H9 (cell line): ENCODE measurements at regions not wholly inside any gene's neighbourhood (a gene's known extent, or its start where the extent isn't known, plus 50 kb on each side); places are given as distances from the start of the nearest gene placed in this dataset.

Experiments used
- DNase-seq: peaks from one replicate; pipeline ENCODE4 v3.0.0-alpha.2; 2017
- H2AFZ ChIP-seq: one replicate; pipeline ENCODE4 v1.6.1; 2013; ENCODE audit warnings: mild to moderate bottlenecking, low read length, control low read depth, moderate library complexity
- H2AK5ac ChIP-seq: 2 replicates; pipeline ENCODE4 v1.6.1; 2013; ENCODE audit warnings: low read length, control low read depth, mixed read lengths; ENCODE audit not compliant: insufficient read length
- H2BK120ac ChIP-seq: one replicate; pipeline ENCODE4 v1.6.1; 2013; ENCODE audit warnings: low read depth, mild to moderate bottlenecking, low read length, control low read depth, inconsistent platforms; ENCODE audit not compliant: poor library complexity, severe bottlenecking
- H2BK12ac ChIP-seq: 2 replicates; pipeline ENCODE4 v1.6.1; 2013; ENCODE audit warnings: low read length, control low read depth, mixed read lengths, low read depth; ENCODE audit not compliant: insufficient read length
- H2BK15ac ChIP-seq: 2 replicates; pipeline ENCODE4 v1.6.1; 2013; ENCODE audit warnings: low read depth, low read length, control low read depth
- H2BK20ac ChIP-seq: one replicate; pipeline ENCODE4 v1.6.1; 2013; ENCODE audit warnings: low read depth, mild to moderate bottlenecking, low read length, control low read depth, inconsistent platforms; ENCODE audit not compliant: poor library complexity, severe bottlenecking
- H2BK5ac ChIP-seq: 2 replicates; pipeline ENCODE4 v1.6.1; 2013; ENCODE audit warnings: low read length, control low read depth, mixed read lengths; ENCODE audit not compliant: insufficient read length
- H3K14ac ChIP-seq: 2 replicates; pipeline ENCODE4 v1.6.1; 2013; ENCODE audit warnings: low read length, control low read depth; ENCODE audit not compliant: insufficient read depth
- H3K18ac ChIP-seq: 2 replicates; pipeline ENCODE4 v1.6.1; 2013; ENCODE audit warnings: low read depth, mild to moderate bottlenecking, mixed read lengths, low read length, control low read depth; ENCODE audit not compliant: insufficient read length
- H3K23ac ChIP-seq: 2 replicates; pipeline ENCODE4 v1.6.1; 2013; ENCODE audit warnings: low read length, control low read depth, mixed read lengths, low read depth; ENCODE audit not compliant: insufficient read length
- H3K23me2 ChIP-seq: 2 replicates; pipeline ENCODE4 v1.6.1; 2013; ENCODE audit warnings: low read depth, mild to moderate bottlenecking, mixed read lengths, low read length, control low read depth; ENCODE audit not compliant: insufficient read length, poor library complexity, severe bottlenecking
- H3K27ac ChIP-seq: 2 replicates; pipeline ENCODE4 v1.5.1; 2013; ENCODE audit warnings: low read length, control low read depth, mixed read lengths, low read depth; ENCODE audit not compliant: insufficient read length
- H3K27me3 ChIP-seq: 2 replicates; pipeline ENCODE4 v1.6.1; 2013; ENCODE audit warnings: low read length, control low read depth, inconsistent platforms; ENCODE audit not compliant: insufficient read depth
- H3K4ac ChIP-seq: 2 replicates; pipeline ENCODE4 v1.6.1; 2013; ENCODE audit warnings: low read depth, mild to moderate bottlenecking, control low read depth, inconsistent platforms, low read length, moderate library complexity
- H3K4me1 ChIP-seq: 2 replicates; pipeline ENCODE4 v1.6.1; 2013; ENCODE audit warnings: low read length, control low read depth, inconsistent platforms; ENCODE audit not compliant: insufficient read depth
- H3K4me2 ChIP-seq: 2 replicates; pipeline ENCODE4 v1.6.1; 2013; ENCODE audit warnings: low read length, control low read depth, mixed read lengths; ENCODE audit not compliant: insufficient read length, insufficient read depth
- H3K56ac ChIP-seq: 2 replicates; pipeline ENCODE4 v1.6.1; 2013; ENCODE audit warnings: low read depth, mild to moderate bottlenecking, mixed read lengths, low read length, control low read depth; ENCODE audit not compliant: insufficient read length
- H3K79me1 ChIP-seq: 2 replicates; pipeline ENCODE4 v1.6.1; 2013; ENCODE audit warnings: low read depth, mild to moderate bottlenecking, moderate library complexity, low read length, control low read depth, inconsistent platforms; ENCODE audit not compliant: insufficient read depth, poor library complexity, severe bottlenecking
- H3K79me2 ChIP-seq: 2 replicates; pipeline ENCODE4 v1.6.1; 2013; ENCODE audit warnings: low read length, control low read depth, inconsistent platforms; ENCODE audit not compliant: insufficient read depth
- H3K9ac ChIP-seq: 2 replicates; pipeline ENCODE4 v1.6.1; 2013; ENCODE audit warnings: low read length, control low read depth, mixed read lengths; ENCODE audit not compliant: insufficient read length; ENCODE audit errors: extremely low read depth
- H3K9me3 ChIP-seq: one replicate; pipeline ENCODE4 v1.6.1; 2013; ENCODE audit warnings: low read depth, low read length, inconsistent platforms; ENCODE audit not compliant: control insufficient read depth
- H3T11ph ChIP-seq: one replicate; pipeline ENCODE4 v1.6.1; 2013; ENCODE audit warnings: mild to moderate bottlenecking, low read length, control low read depth, inconsistent platforms
- H4K20me1 ChIP-seq: one replicate; pipeline ENCODE4 v1.6.1; 2013; ENCODE audit not compliant: control insufficient read depth, insufficient read length, insufficient read depth
- H4K5ac ChIP-seq: 2 replicates; pipeline ENCODE4 v1.6.1; 2013; ENCODE audit warnings: low read depth, mild to moderate bottlenecking, mixed read lengths, low read length, control low read depth; ENCODE audit not compliant: insufficient read length
- H4K8ac ChIP-seq: replicated peaks from 2 replicates; pipeline ENCODE4 v1.6.1; 2013; ENCODE audit warnings: low read length, control low read depth, mixed read lengths, low read depth; ENCODE audit not compliant: insufficient read length
- H4K91ac ChIP-seq: 2 replicates; pipeline ENCODE4 v1.6.1; 2013; ENCODE audit warnings: low read depth, mild to moderate bottlenecking, moderate library complexity, mixed read lengths, low read length, control low read depth; ENCODE audit not compliant: insufficient read length
- H3K27ac Mint-ChIP-seq, 3 experiments: 2 replicates in 2 of 3; 3 replicates in 1 of 3; pipeline ENCODE4 v1.8.0; 2020 to 2021; ENCODE audit warnings: mixed read lengths in 3 of 3, mild to moderate bottlenecking in 1 of 3, moderate library complexity in 1 of 3
- H3K27me3 Mint-ChIP-seq: 2 replicates; pipeline ENCODE4 v1.8.0; 2021; ENCODE audit warnings: low read depth, mild to moderate bottlenecking, moderate library complexity, mixed read lengths
- H3K36me3 Mint-ChIP-seq, 3 experiments: 2 replicates in 2 of 3; 3 replicates in 1 of 3; pipeline ENCODE4 v1.8.0; 2020 to 2021; ENCODE audit warnings: low read depth in 3 of 3, mixed read lengths in 3 of 3; ENCODE audit not compliant: insufficient read depth in 1 of 3
- H3K4me1 Mint-ChIP-seq, 2 experiments: 2 replicates each; pipeline ENCODE4 v1.8.0; 2020; ENCODE audit warnings: mixed read lengths in 2 of 2
- H3K4me3 Mint-ChIP-seq, 2 experiments: 2 replicates in 1 of 2; 3 replicates in 1 of 2; pipeline ENCODE4 v1.8.0; 2020 to 2021; ENCODE audit warnings: mild to moderate bottlenecking in 2 of 2, mixed read lengths in 2 of 2, moderate library complexity in 1 of 2
- H3K9me3 Mint-ChIP-seq, 2 experiments: 2 replicates in 1 of 2; 3 replicates in 1 of 2; pipeline ENCODE4 v1.8.0; 2020; ENCODE audit warnings: mild to moderate bottlenecking in 2 of 2, mixed read lengths in 2 of 2, moderate library complexity in 1 of 2
- WGBS: extraction: QIAGEN DNeasy Blood & Tissue Kit; methylation state at CpG from one replicate; pipeline ENCODE4 v1.1.7; 2013; ENCODE audit warnings: missing lambda C conversion rate, low lambda C conversion rate, mixed read lengths; ENCODE audit not compliant: insufficient read length; ENCODE audit errors: extremely low coverage; 5-methylcytosine and 5-hydroxymethylcytosine counted together
- TF ChIP-seq, protein P1 (sequence below): fragments of 200-600 bp; sonication (generic); conservative IDR thresholded peaks from 3 replicates; pipeline ENCODE4 v1.8.0; 2021; ENCODE audit warnings: antibody characterized with exemption, mild to moderate bottlenecking

DNA sequence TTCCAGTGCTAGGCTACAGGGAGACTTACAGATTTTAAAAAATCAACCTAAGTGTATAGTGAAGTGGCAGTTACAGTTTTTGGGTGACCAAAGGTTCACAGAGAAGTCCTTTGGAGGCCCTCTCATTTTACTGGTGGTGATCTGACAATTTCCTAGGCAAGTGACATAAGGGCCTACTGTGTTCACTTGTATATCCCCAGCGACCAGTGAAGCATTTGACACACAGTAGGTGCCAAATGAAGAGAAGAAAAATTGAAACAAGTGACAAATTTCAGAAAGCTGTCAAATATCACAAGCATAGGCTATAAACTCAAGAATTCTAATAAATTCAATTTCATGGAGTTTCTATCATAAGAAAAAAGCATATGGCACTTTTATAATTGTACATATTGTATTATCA is 89.5 kb downstream of the RPL22L1 start:
- peaks cover 0 to 5% of the 10 kb centered on the region in 2 experiments; a peak in 1 of 5 replicates for H3K9me3 Mint-ChIP-seq
- no peak overlapping the region for H2BK20ac ChIP-seq
- no peak overlapping the region for H3K9ac ChIP-seq
- H3K9me3 ChIP-seq = no peaks in the 10 kb centered on the region
- H4K20me1 ChIP-seq = no peaks in the 10 kb centered on the region
- no peak overlapping the region for H3K14ac ChIP-seq
- H4K91ac ChIP-seq = no peak overlapping the region
- H3K36me3 Mint-ChIP-seq = no peaks in the 10 kb centered on the region; a peak in 1 of 7 replicates
- H2BK120ac ChIP-seq = no peak overlapping the region
- no peak overlapping the region for H3K23ac ChIP-seq
- no peaks in the 10 kb centered on the region for H3K79me1 ChIP-seq
- no peak overlapping the region for H3K4me2 ChIP-seq
- no peak overlapping the region for H3K56ac ChIP-seq
- no peaks in the 10 kb centered on the region for H3K23me2 ChIP-seq
- no peak overlapping the region for H2BK5ac ChIP-seq
- DNase-seq = no peak
- no peak overlapping the region for H2BK15ac ChIP-seq
- TF ChIP-seq, protein P1, sequence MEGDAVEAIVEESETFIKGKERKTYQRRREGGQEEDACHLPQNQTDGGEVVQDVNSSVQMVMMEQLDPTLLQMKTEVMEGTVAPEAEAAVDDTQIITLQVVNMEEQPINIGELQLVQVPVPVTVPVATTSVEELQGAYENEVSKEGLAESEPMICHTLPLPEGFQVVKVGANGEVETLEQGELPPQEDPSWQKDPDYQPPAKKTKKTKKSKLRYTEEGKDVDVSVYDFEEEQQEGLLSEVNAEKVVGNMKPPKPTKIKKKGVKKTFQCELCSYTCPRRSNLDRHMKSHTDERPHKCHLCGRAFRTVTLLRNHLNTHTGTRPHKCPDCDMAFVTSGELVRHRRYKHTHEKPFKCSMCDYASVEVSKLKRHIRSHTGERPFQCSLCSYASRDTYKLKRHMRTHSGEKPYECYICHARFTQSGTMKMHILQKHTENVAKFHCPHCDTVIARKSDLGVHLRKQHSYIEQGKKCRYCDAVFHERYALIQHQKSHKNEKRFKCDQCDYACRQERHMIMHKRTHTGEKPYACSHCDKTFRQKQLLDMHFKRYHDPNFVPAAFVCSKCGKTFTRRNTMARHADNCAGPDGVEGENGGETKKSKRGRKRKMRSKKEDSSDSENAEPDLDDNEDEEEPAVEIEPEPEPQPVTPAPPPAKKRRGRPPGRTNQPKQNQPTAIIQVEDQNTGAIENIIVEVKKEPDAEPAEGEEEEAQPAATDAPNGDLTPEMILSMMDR = no peak
- H4K5ac ChIP-seq = no peak overlapping the region
- WGBS = no CpG with 5 or more reads among the region's 1 CpG
- no peak overlapping the region for H2AFZ ChIP-seq
- H4K8ac ChIP-seq = no peak overlapping the region
- no peaks in the 10 kb centered on the region for H3K27me3 ChIP-seq
- H2AK5ac ChIP-seq = no peak overlapping the region
- H3K27ac ChIP-seq = no peak overlapping the region
- H3T11ph ChIP-seq = no peak overlapping the region
- no peaks in the 10 kb centered on the region for H3K4me1 Mint-ChIP-seq
- H3K18ac ChIP-seq = no peak overlapping the region
- no peak overlapping the region for H3K4me3 Mint-ChIP-seq
- no peak overlapping the region for H2BK12ac ChIP-seq
- no peaks in the 10 kb centered on the region for H3K79me2 ChIP-seq
- H3K4me1 ChIP-seq = no peaks in the 10 kb centered on the region; the same call in 1 of the 2 replicates
- H3K27me3 Mint-ChIP-seq = peaks cover 1% of the 10 kb centered on the region; the same call in 1 of the 2 replicates
- H3K27ac Mint-ChIP-seq = no peak overlapping the region
- no peak overlapping the region for H3K4ac ChIP-seq
